ENCODE measurements at regions not wholly inside any gene's neighbourhood (a gene's known extent, or its start where the extent isn't known, plus 50 kb on each side); places are given as distances from the start of the nearest gene placed in this dataset.
A peak's percentile ranks its signal among the peaks of the same experiment; 100 is the strongest.

DNA sequence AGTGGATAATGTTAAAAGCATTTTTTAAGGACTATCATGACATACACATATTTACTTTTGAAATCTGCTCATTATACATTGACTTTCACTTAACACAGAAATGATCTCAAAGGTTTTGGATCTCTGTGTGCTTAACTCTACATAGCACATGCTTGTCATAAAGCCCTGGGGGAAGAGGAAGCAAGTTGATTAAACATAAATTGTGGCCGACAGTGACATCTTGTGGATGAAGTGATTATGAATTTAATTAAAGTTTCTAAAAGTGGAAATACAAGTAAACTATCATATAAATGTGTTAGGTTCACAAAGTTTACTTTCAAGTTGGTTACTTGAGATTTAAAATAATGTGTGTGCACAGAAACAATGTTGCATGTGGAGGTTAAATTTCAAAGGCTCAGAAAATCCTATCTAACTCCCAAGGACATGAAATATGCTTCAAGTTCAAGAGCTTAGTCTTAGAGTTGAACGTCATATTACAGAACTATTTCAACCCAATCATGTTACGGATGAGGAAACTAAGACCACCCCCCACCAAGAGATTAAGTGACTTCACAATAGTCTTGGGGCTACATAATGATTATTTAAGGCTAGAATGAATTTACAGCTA lies 1247.8 kb downstream of the GATA3 start:
- TF ChIP-seq RAD21 (IDR thresholded peaks at IDR 0.05; ENCODE audit: low read depth) (peak; percentile 40; the same call in 1 of the 2 replicates), CEBPB (IDR thresholded peaks at IDR 0.05) (no peak)

GRCh38 chr10:9305018-9305655 lies 1250.6 kb downstream of the GATA3 start:
- TF ChIP-seq NFIC (IDR thresholded peaks at IDR 0.05), result no peak
- no peak for TF ChIP-seq TEAD4 (IDR thresholded peaks at IDR 0.05)
- no peak for TF ChIP-seq CREB1 (IDR thresholded peaks at IDR 0.05; ENCODE audit: low read depth)
- TF ChIP-seq RAD21 (IDR thresholded peaks at IDR 0.05; ENCODE audit: low read depth), result 0 out of 2 replicates have a peak, but pooled peaks have one; percentile 25
- TF ChIP-seq TAF1 (IDR thresholded peaks at IDR 0.05; ENCODE audit: low read depth), result no peak
- TF ChIP-seq ZBTB7A (IDR thresholded peaks at IDR 0.05; ENCODE audit: low read depth), result no peak

GRCh38 chr10:9311702-9312499 lies 1257.4 kb downstream of the GATA3 start:
- no peak for TF ChIP-seq TCF12 (IDR thresholded peaks at IDR 0.05; ENCODE audit: low read depth)
- TF ChIP-seq CEBPB (IDR thresholded peaks at IDR 0.05), result no peak
- no peak for TF ChIP-seq FOXM1 (IDR thresholded peaks at IDR 0.05; ENCODE audit: borderline replicate concordance, low read depth)
- no peak for TF ChIP-seq EGR1 (IDR thresholded peaks at IDR 0.05)
- no peak for TF ChIP-seq REST (IDR thresholded peaks at IDR 0.05; ENCODE audit: low read depth)
- no peak for TF ChIP-seq TEAD4 (IDR thresholded peaks at IDR 0.05)
- TF ChIP-seq YY1 (IDR thresholded peaks at IDR 0.05; ENCODE audit: low read depth), result no peak
- TF ChIP-seq EP300 (IDR thresholded peaks at IDR 0.05; ENCODE audit: borderline replicate concordance), result no peak
- TF ChIP-seq NFIC (IDR thresholded peaks at IDR 0.05), result no peak
- TF ChIP-seq ZBTB7A (IDR thresholded peaks at IDR 0.05; ENCODE audit: low read depth), result no peak
- no peak for TF ChIP-seq MAX (IDR thresholded peaks at IDR 0.05)
- TF ChIP-seq TAF1 (IDR thresholded peaks at IDR 0.05; ENCODE audit: low read depth), result no peak

DNA sequence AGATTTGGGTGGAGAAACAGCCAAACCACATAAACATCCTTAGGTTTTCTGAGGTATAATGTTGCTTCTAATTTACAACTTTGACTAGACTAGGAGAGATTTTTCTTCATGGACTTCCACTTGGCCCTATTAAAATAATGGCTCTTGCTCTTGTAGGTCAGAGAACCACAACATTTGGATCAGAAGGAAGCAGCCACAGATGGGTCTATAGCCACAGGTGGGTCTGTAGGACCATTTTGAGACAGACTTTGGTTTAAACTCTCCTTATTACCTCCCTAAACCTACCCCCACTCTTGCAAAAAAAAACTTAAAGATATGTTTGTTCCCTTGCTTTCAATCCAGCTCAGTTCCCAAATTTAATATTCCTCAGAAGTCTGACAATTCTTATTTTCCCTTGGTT lies 1260.8 kb downstream of the GATA3 start:
- TF ChIP-seq, protein P1, sequence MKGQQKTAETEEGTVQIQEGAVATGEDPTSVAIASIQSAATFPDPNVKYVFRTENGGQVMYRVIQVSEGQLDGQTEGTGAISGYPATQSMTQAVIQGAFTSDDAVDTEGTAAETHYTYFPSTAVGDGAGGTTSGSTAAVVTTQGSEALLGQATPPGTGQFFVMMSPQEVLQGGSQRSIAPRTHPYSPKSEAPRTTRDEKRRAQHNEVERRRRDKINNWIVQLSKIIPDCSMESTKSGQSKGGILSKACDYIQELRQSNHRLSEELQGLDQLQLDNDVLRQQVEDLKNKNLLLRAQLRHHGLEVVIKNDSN (IDR thresholded peaks at IDR 0.05), result no peak
- TF ChIP-seq YY1 (IDR thresholded peaks at IDR 0.05; ENCODE audit: low read depth) (no peak), EP300 (IDR thresholded peaks at IDR 0.05; ENCODE audit: borderline replicate concordance) (no peak), CREB1 (IDR thresholded peaks at IDR 0.05; ENCODE audit: low read depth) (no peak), CEBPB (IDR thresholded peaks at IDR 0.05) (no peak), REST (IDR thresholded peaks at IDR 0.05; ENCODE audit: low read depth) (no peak), MAX (IDR thresholded peaks at IDR 0.05) (no peak), TAF1 (IDR thresholded peaks at IDR 0.05; ENCODE audit: low read depth) (no peak), RAD21 (IDR thresholded peaks at IDR 0.05; ENCODE audit: low read depth) (no peak), EGR1 (IDR thresholded peaks at IDR 0.05) (no peak), FOXM1 (IDR thresholded peaks at IDR 0.05; ENCODE audit: borderline replicate concordance, low read depth) (no peak), NFIC (IDR thresholded peaks at IDR 0.05) (no peak), ZBTB7A (IDR thresholded peaks at IDR 0.05; ENCODE audit: low read depth) (no peak), TEAD4 (IDR thresholded peaks at IDR 0.05) (no peak), TCF12 (IDR thresholded peaks at IDR 0.05; ENCODE audit: low read depth) (no peak)

- TF ChIP-seq REST (IDR thresholded peaks at IDR 0.05; ENCODE audit: low read depth) (no peak), EGR1 (IDR thresholded peaks at IDR 0.05) (no peak), RAD21 (IDR thresholded peaks at IDR 0.05; ENCODE audit: low read depth) (peak; percentile 66), MAX (IDR thresholded peaks at IDR 0.05) (no peak)
Measured at GRCh38 chr10:9331583-9332008, 1277.1 kb downstream of the GATA3 start.
